ENCODE measurements at regions not wholly inside any gene's neighbourhood (a gene's known extent, or its start where the extent isn't known, plus 50 kb on each side); places are given as distances from the start of the nearest gene placed in this dataset.

- TF ChIP-seq POLR2A (IDR thresholded peaks at IDR 0.05) (no peak), CTCF (IDR thresholded peaks at IDR 0.05) (no peak)
These were observed 205.9 kb downstream of the KCNS3 start for GRCh38 chr2:18084376-18084775.
